WTC11 (cell line): ENCODE measurements at regions not wholly inside any gene's neighbourhood (a gene's known extent, or its start where the extent isn't known, plus 50 kb on each side); places are given as distances from the start of the nearest gene placed in this dataset.

ENCODE experiments used
- ATAC-seq: fragments of 200-7000 bp; cut with Tn5 transposase; 2 replicates; pipeline ENCODE4 v1.10.0; 2021; ENCODE audit warnings: mild to moderate bottlenecking, moderate library complexity
- CTCF ChIA-PET: fragments of 300-600 bp; sonication (Branson Sonifier 250); formaldehyde crosslinking; loops from one replicate; lab custom pipeline; 2021; ENCODE audit warnings: antibody characterized with exemption; lab: Charles Lee
- POLR2A ChIA-PET: fragments of 350-600 bp; sonication (Branson Sonifier 250); formaldehyde crosslinking; loops from one replicate; lab custom pipeline; 2021; ENCODE audit warnings: antibody characterized with exemption; lab: Charles Lee
- DNase-seq: peaks from one replicate; pipeline ENCODE4 v3.0.0; 2021; ENCODE audit warnings: low spot score
- H3K27ac Mint-ChIP-seq: 2 replicates; pipeline ENCODE4 v1.8.0; 2021; ENCODE audit warnings: mixed read lengths
- H3K27me3 Mint-ChIP-seq: 2 replicates; pipeline ENCODE4 v1.8.0; 2021; ENCODE audit warnings: low read depth, mild to moderate bottlenecking, moderate library complexity, mixed read lengths
- H3K36me3 Mint-ChIP-seq: 2 replicates; pipeline ENCODE4 v1.8.0; 2021; ENCODE audit warnings: mixed read lengths
- H3K4me1 Mint-ChIP-seq: 2 replicates; pipeline ENCODE4 v1.8.0; 2022; ENCODE audit warnings: mixed read lengths
- H3K4me3 Mint-ChIP-seq: 2 replicates; pipeline ENCODE4 v1.8.0; 2021; ENCODE audit warnings: mild to moderate bottlenecking, moderate library complexity, mixed read lengths
- H3K9me3 Mint-ChIP-seq: 2 replicates; pipeline ENCODE4 v1.8.0; 2021; ENCODE audit warnings: mixed read lengths
- ERG ChIP-seq: fragments of 250-450 bp; sonication (Bioruptor Pico); IDR thresholded peaks from 2 replicates; pipeline ENCODE4 v1.8.0; 2021; ENCODE audit warnings: mild to moderate bottlenecking
- ETV6 ChIP-seq: sonication (generic); formaldehyde crosslinking; IDR thresholded peaks from 2 replicates; pipeline ENCODE4 v1.8.1; 2022; ENCODE audit warnings: mild to moderate bottlenecking, missing genetic modification reagents
- GABPB1 ChIP-seq: sonication (generic); formaldehyde crosslinking; IDR thresholded peaks from 2 replicates; pipeline ENCODE4 v1.8.1; 2023; ENCODE audit warnings: mild to moderate bottlenecking, missing genetic modification reagents
- GRHL2 ChIP-seq: fragments of 250-450 bp; sonication (Bioruptor Pico); IDR thresholded peaks from 2 replicates; pipeline ENCODE4 v1.8.0; 2022; ENCODE audit warnings: mild to moderate bottlenecking, moderate library complexity; ENCODE audit not compliant: insufficient replicate concordance, severe bottlenecking
- JAZF1 ChIP-seq: fragments of 250-450 bp; sonication (Bioruptor Pico); IDR thresholded peaks from 2 replicates; pipeline ENCODE4 v1.9.0; 2021; ENCODE audit warnings: moderate library complexity, mild to moderate bottlenecking, inconsistent platforms
- NFE2L1 ChIP-seq: sonication (generic); formaldehyde crosslinking; IDR thresholded peaks from 2 replicates; pipeline ENCODE4 v1.8.1; 2023; ENCODE audit warnings: missing genetic modification reagents
- NR1H2 ChIP-seq: sonication (generic); formaldehyde crosslinking; IDR thresholded peaks from 2 replicates; pipeline ENCODE4 v1.9.0; 2021; ENCODE audit warnings: mild to moderate bottlenecking, moderate library complexity, missing genetic modification reagents
- NR3C1 ChIP-seq: sonication (generic); formaldehyde crosslinking; conservative IDR thresholded peaks from 2 replicates; pipeline ENCODE4 v1.8.1; 2023; ENCODE audit warnings: low read depth, mild to moderate bottlenecking, missing genetic modification reagents
- PRDM15 ChIP-seq: sonication (generic); formaldehyde crosslinking; IDR thresholded peaks from 2 replicates; pipeline ENCODE4 v1.8.0; 2022; ENCODE audit warnings: missing genetic modification reagents
- PREB ChIP-seq: sonication (generic); formaldehyde crosslinking; IDR thresholded peaks from 2 replicates; pipeline ENCODE4 v1.8.1; 2022; ENCODE audit warnings: mild to moderate bottlenecking, missing genetic modification reagents, moderate library complexity, borderline replicate concordance
- RELA ChIP-seq: sonication (generic); formaldehyde crosslinking; IDR thresholded peaks from 2 replicates; pipeline ENCODE4 v1.8.1; 2022; ENCODE audit warnings: missing genetic modification reagents, mild to moderate bottlenecking, borderline replicate concordance
- RORB ChIP-seq: fragments of 250-450 bp; sonication (Bioruptor Pico); IDR thresholded peaks from 2 replicates; pipeline ENCODE4 v1.9.0; 2021; ENCODE audit warnings: mild to moderate bottlenecking
- SOX15 ChIP-seq: fragments of 250-450 bp; sonication (Bioruptor Pico); IDR thresholded peaks from 2 replicates; pipeline ENCODE4 v1.9.0; 2021; ENCODE audit warnings: mild to moderate bottlenecking
- TCF7 ChIP-seq: sonication (generic); formaldehyde crosslinking; IDR thresholded peaks from 2 replicates; pipeline ENCODE4 v1.8.0; 2022; ENCODE audit warnings: mild to moderate bottlenecking, low read depth, missing genetic modification reagents, moderate library complexity
- USF1 ChIP-seq: sonication (generic); formaldehyde crosslinking; IDR thresholded peaks from 2 replicates; pipeline ENCODE4 v1.8.0; 2022; ENCODE audit warnings: mild to moderate bottlenecking, missing genetic modification reagents
- ZNF317 ChIP-seq: sonication (generic); formaldehyde crosslinking; IDR thresholded peaks from 2 replicates; pipeline ENCODE4 v1.8.1; 2023; ENCODE audit warnings: low read depth, mild to moderate bottlenecking, moderate library complexity, missing genetic modification reagents, borderline replicate concordance
- TF ChIP-seq, protein P1 (sequence below): sonication (generic); formaldehyde crosslinking; IDR thresholded peaks from 2 replicates; pipeline ENCODE4 v1.8.0; 2022; ENCODE audit warnings: mild to moderate bottlenecking, missing genetic modification reagents
- TF ChIP-seq, protein P2 (sequence below): fragments of 250-450 bp; sonication (Bioruptor Pico); IDR thresholded peaks from 2 replicates; pipeline ENCODE4 v1.9.0; 2021; ENCODE audit warnings: mild to moderate bottlenecking
- TF ChIP-seq, protein P3 (sequence below): sonication (generic); formaldehyde crosslinking; IDR thresholded peaks from 2 replicates; pipeline ENCODE4 v1.8.1; 2022; ENCODE audit warnings: missing genetic modification reagents, borderline replicate concordance
- TF ChIP-seq, protein P4 (sequence below): sonication (generic); formaldehyde crosslinking; IDR thresholded peaks from 2 replicates; pipeline ENCODE4 v1.8.1; 2023; ENCODE audit warnings: mild to moderate bottlenecking, missing genetic modification reagents

- TF ChIP-seq PREB (CRISPR knock-in tag) (no peak), RORB (CRISPR knock-in tag) (no peak), GRHL2 (CRISPR knock-in tag) (no peak), NR3C1 (CRISPR knock-in tag) (no peak), JAZF1 (no peak), TCF7 (no peak)
- TF ChIP-seq, protein P1, sequence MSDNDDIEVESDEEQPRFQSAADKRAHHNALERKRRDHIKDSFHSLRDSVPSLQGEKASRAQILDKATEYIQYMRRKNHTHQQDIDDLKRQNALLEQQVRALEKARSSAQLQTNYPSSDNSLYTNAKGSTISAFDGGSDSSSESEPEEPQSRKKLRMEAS (CRISPR knock-in tag), result no peak
- TF ChIP-seq, all 79 proteins: peak for 0
Observed at GRCh38 chr9:107856633-107857032, 367.1 kb upstream of the KLF4 start (continued).

GRCh38 chr9:107855164-107855563 is 365.6 kb upstream of the KLF4 start:
- ChIA-PET POLR2A (no interaction called here), CTCF (no interaction called here)
- H3K9me3 Mint-ChIP-seq, result peaks cover 13% of the 10 kb centered on the region
- no peak for ATAC-seq
- TF ChIP-seq, protein P2, sequence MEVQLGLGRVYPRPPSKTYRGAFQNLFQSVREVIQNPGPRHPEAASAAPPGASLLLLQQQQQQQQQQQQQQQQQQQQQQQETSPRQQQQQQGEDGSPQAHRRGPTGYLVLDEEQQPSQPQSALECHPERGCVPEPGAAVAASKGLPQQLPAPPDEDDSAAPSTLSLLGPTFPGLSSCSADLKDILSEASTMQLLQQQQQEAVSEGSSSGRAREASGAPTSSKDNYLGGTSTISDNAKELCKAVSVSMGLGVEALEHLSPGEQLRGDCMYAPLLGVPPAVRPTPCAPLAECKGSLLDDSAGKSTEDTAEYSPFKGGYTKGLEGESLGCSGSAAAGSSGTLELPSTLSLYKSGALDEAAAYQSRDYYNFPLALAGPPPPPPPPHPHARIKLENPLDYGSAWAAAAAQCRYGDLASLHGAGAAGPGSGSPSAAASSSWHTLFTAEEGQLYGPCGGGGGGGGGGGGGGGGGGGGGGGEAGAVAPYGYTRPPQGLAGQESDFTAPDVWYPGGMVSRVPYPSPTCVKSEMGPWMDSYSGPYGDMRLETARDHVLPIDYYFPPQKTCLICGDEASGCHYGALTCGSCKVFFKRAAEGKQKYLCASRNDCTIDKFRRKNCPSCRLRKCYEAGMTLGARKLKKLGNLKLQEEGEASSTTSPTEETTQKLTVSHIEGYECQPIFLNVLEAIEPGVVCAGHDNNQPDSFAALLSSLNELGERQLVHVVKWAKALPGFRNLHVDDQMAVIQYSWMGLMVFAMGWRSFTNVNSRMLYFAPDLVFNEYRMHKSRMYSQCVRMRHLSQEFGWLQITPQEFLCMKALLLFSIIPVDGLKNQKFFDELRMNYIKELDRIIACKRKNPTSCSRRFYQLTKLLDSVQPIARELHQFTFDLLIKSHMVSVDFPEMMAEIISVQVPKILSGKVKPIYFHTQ (CRISPR knock-in tag), result no peak
- no peak for TF ChIP-seq SOX15 (CRISPR knock-in tag)
- TF ChIP-seq NR1H2 (CRISPR knock-in tag), result no peak
- TF ChIP-seq, protein P3, sequence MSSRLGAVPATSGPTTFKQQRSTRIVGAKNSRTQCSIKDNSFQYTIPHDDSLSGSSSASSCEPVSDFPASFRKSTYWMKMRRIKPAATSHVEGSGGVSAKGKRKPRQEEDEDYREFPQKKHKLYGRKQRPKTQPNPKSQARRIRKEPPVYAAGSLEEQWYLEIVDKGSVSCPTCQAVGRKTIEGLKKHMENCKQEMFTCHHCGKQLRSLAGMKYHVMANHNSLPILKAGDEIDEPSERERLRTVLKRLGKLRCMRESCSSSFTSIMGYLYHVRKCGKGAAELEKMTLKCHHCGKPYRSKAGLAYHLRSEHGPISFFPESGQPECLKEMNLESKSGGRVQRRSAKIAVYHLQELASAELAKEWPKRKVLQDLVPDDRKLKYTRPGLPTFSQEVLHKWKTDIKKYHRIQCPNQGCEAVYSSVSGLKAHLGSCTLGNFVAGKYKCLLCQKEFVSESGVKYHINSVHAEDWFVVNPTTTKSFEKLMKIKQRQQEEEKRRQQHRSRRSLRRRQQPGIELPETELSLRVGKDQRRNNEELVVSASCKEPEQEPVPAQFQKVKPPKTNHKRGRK (CRISPR knock-in tag), result no peak
- TF ChIP-seq ZNF317, result no peak
- TF ChIP-seq GABPB1 (CRISPR knock-in tag), result no peak
- TF ChIP-seq PRDM15 (CRISPR knock-in tag), result no peak
- TF ChIP-seq RELA (CRISPR knock-in tag), result no peak
- TF ChIP-seq ETV6 (CRISPR knock-in tag), result no peak
- TF ChIP-seq NFE2L1 (CRISPR knock-in tag), result no peak
- TF ChIP-seq, protein P4, sequence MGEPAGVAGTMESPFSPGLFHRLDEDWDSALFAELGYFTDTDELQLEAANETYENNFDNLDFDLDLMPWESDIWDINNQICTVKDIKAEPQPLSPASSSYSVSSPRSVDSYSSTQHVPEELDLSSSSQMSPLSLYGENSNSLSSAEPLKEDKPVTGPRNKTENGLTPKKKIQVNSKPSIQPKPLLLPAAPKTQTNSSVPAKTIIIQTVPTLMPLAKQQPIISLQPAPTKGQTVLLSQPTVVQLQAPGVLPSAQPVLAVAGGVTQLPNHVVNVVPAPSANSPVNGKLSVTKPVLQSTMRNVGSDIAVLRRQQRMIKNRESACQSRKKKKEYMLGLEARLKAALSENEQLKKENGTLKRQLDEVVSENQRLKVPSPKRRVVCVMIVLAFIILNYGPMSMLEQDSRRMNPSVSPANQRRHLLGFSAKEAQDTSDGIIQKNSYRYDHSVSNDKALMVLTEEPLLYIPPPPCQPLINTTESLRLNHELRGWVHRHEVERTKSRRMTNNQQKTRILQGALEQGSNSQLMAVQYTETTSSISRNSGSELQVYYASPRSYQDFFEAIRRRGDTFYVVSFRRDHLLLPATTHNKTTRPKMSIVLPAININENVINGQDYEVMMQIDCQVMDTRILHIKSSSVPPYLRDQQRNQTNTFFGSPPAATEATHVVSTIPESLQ (CRISPR knock-in tag), result no peak
- no peak for TF ChIP-seq USF1 (CRISPR knock-in tag)
- no peak for TF ChIP-seq ERG (CRISPR knock-in tag)
- TF ChIP-seq, all 79 proteins: peak for 0
- Mint-ChIP-seq H3K4me1 (no peaks in the 10 kb centered on the region), H3K4me3 (no peak overlapping the region), H3K27me3 (no peaks in the 10 kb centered on the region; the same call in 1 of the 2 replicates), H3K27ac (no peak overlapping the region), H3K36me3 (peaks cover 8% of the 10 kb centered on the region)
- DNase-seq, result no peak
